Islet of Langerhans (tissue), 1 donor: ENCODE measurements at regions not wholly inside any gene's neighbourhood (a gene's known extent, or its start where the extent isn't known, plus 50 kb on each side); places are given as distances from the start of the nearest gene placed in this dataset.
"Not testable (repeated sequence)": the region's sequence is repeated elsewhere in the genome, so short reads cannot be mapped to it uniquely, and the experiment has no call there.

Source experiments
- FAIRE-seq: peaks from one replicate; lab custom pipeline; 2011; peaks lifted over from hg19 to GRCh38; lab: Jason Lieb, UNC

DNA sequence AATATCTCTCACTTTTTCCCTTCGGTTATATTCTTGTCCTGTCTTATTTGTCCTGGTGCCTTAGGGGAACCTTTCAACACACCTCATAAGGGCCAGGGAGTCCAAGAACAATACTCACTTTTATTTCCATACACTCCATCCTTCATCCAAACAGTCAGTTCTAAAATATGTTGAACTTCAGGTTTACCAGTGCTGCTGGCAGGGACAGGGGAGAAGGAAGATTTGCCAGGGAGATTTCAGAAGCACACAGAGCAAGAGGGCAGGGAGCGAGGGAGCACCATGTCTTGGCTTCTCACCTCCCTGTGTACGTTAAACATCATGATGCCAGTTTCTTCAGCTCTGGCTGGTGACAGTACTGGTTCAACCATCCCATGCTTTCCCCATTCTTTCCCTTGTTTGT lies 631.1 kb upstream of the FAT1 start:
- no peak for FAIRE-seq

DNA sequence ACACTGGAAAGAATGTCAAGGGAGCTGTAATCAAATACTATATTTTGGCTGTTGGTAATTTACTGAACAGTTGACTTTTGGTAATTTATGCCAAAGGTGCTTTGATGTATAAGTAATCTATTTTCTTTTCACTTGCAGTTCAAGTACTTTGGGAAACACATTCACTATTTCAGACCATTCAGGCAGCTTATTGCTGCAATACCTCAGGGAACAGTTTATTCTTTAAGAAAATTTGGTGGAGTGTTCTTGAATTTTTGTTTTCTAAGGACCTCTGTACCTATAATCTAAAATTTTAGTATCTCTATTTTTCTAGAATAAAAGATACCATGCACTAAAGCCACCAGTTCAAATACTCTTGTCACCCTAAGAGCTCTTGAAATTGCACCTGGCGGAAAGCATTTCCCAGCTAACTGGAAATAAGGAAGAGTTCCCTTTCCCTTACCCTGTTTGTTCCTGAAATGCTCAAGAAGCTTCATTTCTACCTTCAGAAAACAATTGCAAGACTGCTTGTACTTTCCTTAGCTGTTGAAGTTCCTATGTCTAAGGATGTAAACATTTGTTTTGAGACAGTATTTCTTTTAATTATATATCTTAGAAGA lies 633.5 kb upstream of the FAT1 start:
- FAIRE-seq = no peak

DNA sequence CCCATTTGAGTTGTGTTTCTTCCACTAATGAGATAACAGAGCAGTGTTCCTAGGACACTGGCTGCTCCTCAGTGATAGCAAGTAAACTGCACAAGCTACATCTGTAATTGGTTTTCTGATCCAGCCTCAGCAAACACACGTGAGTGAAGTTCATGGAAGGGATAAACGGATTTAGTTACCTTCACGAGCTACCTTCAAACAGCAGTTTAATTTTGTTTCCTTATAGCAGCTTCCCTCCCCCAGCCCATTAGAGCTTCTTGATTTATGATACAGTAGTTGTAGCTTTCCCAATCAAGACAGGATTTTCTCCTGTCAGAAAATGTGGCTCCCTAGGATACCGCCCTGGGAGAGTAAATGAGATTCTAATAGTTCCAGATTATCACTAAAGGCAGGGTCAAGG lies 634.2 kb upstream of the FAT1 start:
- FAIRE-seq = no peak

- FAIRE-seq = no peak
Measured at GRCh38 chr4:187362937-187363857, 632.4 kb upstream of the ZFP42 start.

GRCh38 chr4:187364401-187364800 lies 631.2 kb upstream of the ZFP42 start:
- FAIRE-seq = no peak

DNA sequence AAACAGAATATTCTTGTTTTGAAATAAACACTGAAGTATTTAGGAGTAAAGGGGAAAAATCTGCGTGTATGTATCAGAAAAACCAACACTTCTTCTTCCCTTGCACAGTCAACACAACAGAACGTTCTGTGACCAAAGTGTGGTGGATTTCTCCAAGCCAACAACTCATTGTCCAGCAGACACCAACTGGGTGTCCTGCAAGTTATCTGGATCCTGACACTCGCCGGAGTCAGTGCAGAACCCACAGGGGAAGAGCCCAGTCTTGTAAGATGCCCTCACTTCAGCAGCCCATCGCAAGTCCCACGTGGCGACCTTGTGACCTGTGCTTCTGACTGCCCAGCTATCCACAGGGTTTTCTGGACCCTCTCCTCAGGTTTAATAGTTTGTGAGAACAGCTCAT lies 630.7 kb upstream of the ZFP42 start:
- no peak for FAIRE-seq

DNA sequence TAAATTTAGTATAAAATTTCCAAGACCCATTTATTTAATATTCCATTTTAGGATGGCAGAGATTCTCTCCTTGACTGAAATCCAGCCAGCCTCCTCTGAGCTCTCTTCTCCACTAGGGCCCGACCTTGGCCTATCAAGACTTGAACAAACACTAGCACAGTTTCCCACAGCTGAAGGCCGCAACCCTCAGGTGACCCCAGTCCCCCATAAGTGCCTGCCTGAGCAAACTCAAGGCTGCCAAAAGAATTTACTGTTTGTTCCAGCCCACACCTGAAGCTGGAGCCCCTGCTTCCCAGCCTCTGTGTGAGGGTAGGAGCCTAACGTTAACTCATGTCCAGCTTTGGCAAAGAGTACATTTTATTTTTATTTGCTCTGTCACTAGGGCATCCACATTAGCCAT lies 629.0 kb upstream of the ZFP42 start:
- no peak for FAIRE-seq

DNA sequence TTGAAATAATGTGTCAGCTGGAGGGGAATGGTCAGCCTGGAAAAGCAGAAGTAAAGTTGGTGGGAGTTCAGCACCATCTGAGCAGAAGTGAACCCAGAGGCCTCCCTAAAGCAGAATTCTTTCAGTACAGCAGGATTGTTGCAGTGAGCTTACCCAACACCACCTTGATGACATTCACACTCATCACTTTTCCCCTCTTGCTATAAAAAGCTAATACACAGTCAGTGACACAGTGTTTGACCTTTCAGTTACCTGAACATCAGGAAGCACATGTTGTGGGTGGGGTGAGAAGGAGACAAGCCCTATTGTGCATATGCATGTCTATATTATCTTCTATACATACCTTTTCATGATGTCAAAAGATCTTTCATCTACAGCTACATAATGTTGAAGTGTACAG lies 624.7 kb upstream of the ZFP42 start:
- FAIRE-seq = no peak

- FAIRE-seq = no peak
Measured at GRCh38 chr4:187378441-187378840, 617.1 kb upstream of the ZFP42 start.

DNA sequence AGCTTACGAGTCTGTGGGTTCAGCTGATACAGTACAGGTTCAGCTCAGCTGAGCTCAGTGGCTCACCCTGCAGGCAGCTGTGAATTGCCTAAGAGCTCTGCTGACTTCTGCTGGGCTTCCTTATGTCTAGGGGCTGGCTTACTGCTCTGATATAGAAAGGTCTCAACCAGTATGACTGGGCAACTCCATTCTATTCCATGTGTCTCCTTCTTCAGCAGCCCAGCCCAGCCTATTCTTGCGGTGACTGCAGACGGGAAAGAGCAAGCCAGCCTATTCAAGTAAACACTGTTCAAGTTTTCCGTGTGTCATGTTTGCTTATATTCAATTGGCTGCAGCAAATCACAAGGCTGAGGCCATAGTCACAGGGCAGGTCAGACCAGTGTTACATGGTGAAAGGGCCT lies 615.4 kb upstream of the ZFP42 start:
- no peak for FAIRE-seq

DNA sequence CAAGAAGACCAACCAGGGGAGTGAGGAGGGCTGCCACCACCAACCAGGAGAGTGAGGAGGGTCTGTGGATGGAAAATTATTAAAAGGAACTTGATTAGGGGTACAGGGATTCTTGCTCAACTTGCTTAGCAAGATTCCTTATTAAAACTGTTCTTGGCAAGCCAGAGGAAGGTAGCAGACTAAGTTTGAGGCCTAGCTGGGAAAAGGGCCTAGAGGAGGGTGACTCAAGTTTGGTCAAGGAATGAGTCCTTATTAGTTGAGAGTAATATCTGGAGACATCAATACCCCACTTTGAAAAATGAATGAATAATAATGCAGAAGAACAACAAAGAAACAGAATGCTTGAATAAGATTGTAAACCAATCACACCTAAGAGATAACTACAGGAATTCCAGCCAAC lies 612.4 kb upstream of the ZFP42 start:
- FAIRE-seq = no peak

- FAIRE-seq = no peak
Measured at GRCh38 chr4:187387739-187388138, 607.8 kb upstream of the ZFP42 start.

DNA sequence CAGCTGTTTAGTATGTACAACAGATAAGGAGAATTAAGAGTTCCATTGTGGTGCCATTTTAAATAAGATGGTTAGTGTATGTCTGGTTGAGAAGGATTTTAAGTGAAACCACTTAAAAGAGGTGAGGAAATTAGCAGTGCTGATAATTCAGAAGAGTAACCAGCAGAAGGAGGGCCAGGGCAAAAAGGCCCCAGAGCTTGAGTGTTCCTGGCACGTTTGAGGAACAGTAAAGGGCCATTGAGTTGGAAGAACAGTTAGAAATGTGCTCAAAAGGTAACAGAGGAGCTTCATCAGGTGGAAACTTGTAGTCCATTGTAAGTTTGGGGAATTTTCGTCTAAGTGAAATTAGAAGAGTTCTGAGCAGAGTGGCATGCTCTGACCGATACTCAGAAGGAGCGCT lies 606.2 kb upstream of the ZFP42 start:
- no peak for FAIRE-seq

DNA sequence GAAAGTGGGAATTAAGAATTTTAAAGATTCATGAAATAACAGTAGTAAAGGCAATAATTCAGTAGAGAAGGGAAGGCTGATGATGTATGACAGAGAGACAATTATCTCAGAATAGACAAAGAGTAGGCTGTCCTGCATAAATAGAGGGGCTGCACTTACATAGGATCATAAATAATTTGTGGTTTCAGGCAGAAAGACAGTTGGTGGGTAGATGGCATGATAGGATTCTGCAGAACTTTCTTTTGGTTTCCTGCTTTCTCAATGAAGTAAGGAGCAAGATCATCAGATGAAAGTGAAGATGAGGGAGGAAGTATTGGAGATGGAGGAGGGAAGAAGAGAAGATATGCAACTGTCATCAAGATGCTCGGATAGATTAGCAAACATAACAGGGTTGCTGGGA lies 604.9 kb upstream of the ZFP42 start:
- FAIRE-seq = no peak

DNA sequence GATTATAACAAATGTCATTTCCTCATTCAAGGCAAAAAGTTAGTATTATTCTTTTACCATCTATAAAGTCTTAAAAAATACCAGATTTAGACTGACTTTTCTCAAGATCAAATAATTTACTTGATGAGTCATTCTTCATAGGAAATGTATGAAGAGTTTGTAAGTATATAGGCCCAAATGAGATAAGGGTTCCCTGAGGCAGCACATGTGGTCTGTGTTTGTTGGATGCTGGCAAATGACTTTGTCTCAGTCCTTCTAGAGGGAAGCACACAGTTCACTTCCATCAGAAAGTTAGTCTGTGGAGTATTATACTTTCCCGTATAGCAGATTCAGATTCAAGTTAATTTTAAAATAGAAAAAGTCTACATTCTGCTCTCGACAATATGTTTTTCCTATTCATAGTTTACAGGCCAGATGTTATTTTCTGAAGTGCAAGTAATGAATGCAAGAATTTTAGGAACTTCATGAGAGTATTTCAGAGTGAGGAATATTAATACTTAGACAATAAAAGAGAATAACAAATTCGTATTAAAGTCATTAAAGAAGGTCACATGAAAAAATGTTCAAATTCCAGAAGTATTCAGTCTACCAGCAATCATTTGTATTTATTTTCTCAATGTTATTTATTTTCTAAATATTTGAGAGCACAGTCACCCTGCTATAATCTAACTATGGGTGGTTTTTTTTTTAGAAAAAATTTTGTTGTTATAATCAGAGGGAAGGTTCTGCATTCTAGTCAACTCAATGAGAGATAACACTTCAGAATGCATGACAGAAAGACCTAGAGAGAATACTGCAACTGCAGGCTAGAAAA lies 601.8 kb upstream of the ZFP42 start:
- no peak for FAIRE-seq

- no peak for FAIRE-seq
Measured at GRCh38 chr4:187396106-187396505, 599.5 kb upstream of the ZFP42 start.

DNA sequence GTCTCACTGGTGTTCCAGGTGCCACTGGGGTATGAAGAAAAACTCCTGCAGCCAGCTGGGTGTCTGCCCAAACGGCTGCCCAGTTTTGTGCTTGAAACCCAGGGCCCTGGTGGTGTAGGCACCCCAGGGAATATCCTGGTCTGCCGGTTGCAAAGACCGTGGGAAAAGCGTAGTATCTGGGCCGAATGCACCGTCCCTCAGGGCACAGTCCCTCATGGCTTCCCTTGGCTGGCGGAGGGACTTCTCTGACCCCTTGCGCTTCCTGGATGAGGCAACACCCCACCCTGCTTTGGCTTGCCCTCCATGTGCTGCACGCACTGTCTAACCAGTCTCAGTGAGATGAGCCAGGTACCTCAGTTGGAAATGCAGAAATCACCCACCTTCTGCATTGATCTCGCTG lies 587.1 kb upstream of the ZFP42 start:
- FAIRE-seq = not testable (repeated sequence)

GRCh38 chr4:187413564-187414358 lies 581.8 kb upstream of the ZFP42 start:
- no peak for FAIRE-seq

DNA sequence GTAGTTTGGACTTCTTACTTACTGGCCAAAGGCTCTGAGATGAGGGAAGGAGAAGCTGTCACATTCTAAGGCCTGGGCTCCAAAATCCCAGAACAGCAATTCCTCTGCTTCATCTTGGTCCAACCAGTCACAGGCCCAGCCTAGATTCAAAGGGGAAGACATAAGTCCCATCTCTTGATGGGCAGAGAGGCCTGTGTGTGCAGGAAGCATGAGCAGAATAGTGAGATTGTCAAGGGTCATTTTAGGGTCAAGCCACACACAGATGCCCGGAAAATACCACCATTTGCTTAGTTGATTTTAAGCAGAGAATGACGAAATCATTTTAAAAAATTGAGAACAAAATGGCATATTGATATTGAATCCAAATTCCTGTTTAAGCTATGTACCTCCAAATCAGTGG lies 580.9 kb upstream of the ZFP42 start:
- no peak for FAIRE-seq

GRCh38 chr4:187415231-187415630 lies 580.3 kb upstream of the ZFP42 start:
- no peak for FAIRE-seq

DNA sequence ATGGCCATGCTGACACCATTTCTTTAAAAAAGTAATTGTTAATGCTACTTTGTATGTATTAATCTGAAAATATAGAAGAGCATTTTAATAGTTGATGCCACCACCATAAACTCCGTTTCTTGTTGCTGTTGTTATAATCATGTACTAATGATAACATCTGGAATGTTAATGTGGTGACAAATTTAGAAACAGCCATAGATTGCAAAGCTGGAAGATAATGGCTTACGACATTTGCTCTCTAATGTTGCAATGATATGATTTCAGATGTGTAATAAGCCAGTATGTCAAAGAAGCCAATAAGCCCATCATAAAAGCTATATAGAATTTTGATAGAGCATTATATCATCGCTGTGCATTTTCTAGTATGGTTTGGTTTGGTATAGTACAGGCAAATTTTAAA lies 579.4 kb upstream of the ZFP42 start:
- FAIRE-seq = no peak

GRCh38 chr4:187417721-187418120 lies 577.9 kb upstream of the ZFP42 start:
- no peak for FAIRE-seq
